Muscle layer of duodenum (tissue), 2 donors: ENCODE measurements at regions not wholly inside any gene's neighbourhood (a gene's known extent, or its start where the extent isn't known, plus 50 kb on each side); places are given as distances from the start of the nearest gene placed in this dataset.
"Not testable (repeated sequence)": the region's sequence is repeated elsewhere in the genome, so short reads cannot be mapped to it uniquely, and the experiment has no call there.

Experiments used
- H3K27ac ChIP-seq: one replicate; pipeline ENCODE4 v1.7.0; 2013; ENCODE audit warnings: mild to moderate bottlenecking, low read length
- H3K27me3 ChIP-seq: one replicate; pipeline ENCODE4 v1.7.0; 2013; ENCODE audit warnings: low read depth, mild to moderate bottlenecking, control low read depth, low read length
- H3K36me3 ChIP-seq, 2 donors: one replicate each; pipeline ENCODE4 v1.7.0; 2013; ENCODE audit warnings: low read length in 2 of 2, control low read depth in 1 of 2, mild to moderate bottlenecking in 1 of 2; ENCODE audit not compliant: insufficient read depth in 2 of 2, control insufficient read depth in 1 of 2
- H3K4me1 ChIP-seq, 2 donors: one replicate each; pipeline ENCODE4 v1.7.0; 2013; ENCODE audit warnings: low read length in 2 of 2, mild to moderate bottlenecking in 2 of 2, control low read depth in 1 of 2, moderate library complexity in 1 of 2; ENCODE audit not compliant: insufficient read depth in 2 of 2, control insufficient read depth in 1 of 2
- H3K4me3 ChIP-seq, 2 donors: one replicate each; pipeline ENCODE4 v1.7.0; 2013; ENCODE audit warnings: low read length in 2 of 2, low read depth in 1 of 2, mild to moderate bottlenecking in 1 of 2
- H3K9me3 ChIP-seq, 2 donors: one replicate each; pipeline ENCODE4 v1.7.0; 2013; ENCODE audit warnings: low read length in 2 of 2, control low read depth in 1 of 2, mild to moderate bottlenecking in 1 of 2; ENCODE audit not compliant: control insufficient read depth in 1 of 2
- donor health status: healthy.

DNA sequence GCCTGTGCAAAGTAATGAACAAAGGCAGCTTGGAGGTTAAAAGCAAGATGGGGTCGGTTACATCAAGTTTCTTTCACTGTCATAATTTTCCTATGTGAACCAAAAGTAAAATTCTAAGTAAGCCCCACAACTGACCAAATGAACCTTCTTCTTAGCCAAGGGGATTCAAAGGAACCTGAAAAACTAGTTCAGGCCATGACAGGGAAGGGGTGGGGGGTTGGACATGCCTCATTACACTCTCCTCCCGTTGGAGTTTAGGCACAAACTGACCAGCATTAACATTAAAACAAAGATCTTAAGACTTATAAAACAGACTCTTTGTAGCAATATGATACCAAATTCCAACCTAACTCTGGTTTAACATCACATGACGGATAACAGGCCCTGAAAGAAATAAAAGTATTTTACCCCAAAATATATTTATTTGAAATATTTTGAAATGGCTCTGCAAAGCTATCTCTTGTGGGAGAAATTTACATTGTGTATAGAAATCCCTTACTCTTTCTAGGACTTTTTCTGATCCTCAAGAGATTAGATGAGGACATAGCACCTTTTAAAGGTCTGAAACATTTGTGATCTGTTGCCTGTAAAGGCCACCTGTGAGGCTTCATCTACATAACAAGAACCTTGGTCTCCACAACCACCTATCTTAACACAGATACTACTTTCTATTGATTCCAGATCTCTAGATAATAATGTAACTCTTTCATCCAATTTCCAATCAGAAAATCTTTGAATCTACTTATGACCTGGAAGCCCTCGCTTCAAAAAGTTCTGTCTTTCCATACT, 1829.0 kb upstream of the MIR17HG start:
- H3K4me3 ChIP-seq = no peak overlapping the region
- H3K27ac ChIP-seq = no peak overlapping the region

DNA sequence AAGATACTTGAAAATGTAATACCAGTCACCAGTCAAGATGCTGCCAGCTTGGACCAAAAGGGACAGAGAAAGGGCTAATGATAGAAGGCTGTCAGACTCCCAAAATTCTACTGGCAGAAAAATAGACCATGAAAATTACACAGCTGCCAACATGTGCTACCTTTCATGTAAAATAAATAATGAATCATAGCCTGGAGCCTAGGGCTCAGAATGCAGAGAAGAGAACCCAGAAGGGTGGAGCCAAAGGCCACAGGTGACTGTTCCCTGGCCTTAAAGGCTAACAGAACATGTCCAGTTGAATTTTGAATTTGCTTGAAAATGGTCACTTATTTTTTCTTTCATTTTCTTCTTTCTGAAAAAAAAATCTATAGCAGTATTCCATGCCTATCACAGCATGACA, 1827.0 kb upstream of the MIR17HG start:
- no peak overlapping the region for H3K4me3 ChIP-seq
- H3K27ac ChIP-seq = no peak overlapping the region
- no peaks in the 10 kb centered on the region for H3K9me3 ChIP-seq
- no peaks in the 10 kb centered on the region for H3K36me3 ChIP-seq
- no peaks in the 10 kb centered on the region for H3K27me3 ChIP-seq
- H3K4me1 ChIP-seq = no peaks in the 10 kb centered on the region

More for the DNA sequence above, 1829.0 kb upstream of the MIR17HG start:
- no peaks in the 10 kb centered on the region for H3K36me3 ChIP-seq
- no peaks in the 10 kb centered on the region for H3K4me1 ChIP-seq
- H3K9me3 ChIP-seq = no peaks in the 10 kb centered on the region
- H3K27me3 ChIP-seq = no peaks in the 10 kb centered on the region

DNA sequence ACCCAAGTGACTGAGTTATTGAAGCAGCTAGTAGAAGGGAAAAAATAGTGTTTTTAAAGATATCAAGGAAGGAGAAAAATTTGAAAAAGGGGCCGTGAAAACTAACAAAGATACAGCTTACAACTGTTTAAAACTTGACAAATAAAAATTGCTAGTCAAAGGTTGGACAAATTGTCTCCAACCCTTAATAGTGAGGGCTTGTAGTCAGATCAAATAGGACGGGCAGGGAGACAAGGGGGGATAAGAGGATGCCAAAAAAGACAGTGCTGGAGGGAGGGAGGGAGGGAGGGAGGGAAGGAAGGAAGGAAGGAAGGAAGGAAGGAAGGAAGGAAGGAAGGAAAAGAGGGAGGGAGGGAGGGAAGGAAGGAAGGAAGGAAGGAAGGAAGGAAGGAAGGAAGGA, 1825.8 kb upstream of the MIR17HG start:
- not testable (repeated sequence) for H3K4me1 ChIP-seq, H3K27ac ChIP-seq, H3K4me3 ChIP-seq, H3K9me3 ChIP-seq, H3K27me3 ChIP-seq, H3K36me3 ChIP-seq

DNA sequence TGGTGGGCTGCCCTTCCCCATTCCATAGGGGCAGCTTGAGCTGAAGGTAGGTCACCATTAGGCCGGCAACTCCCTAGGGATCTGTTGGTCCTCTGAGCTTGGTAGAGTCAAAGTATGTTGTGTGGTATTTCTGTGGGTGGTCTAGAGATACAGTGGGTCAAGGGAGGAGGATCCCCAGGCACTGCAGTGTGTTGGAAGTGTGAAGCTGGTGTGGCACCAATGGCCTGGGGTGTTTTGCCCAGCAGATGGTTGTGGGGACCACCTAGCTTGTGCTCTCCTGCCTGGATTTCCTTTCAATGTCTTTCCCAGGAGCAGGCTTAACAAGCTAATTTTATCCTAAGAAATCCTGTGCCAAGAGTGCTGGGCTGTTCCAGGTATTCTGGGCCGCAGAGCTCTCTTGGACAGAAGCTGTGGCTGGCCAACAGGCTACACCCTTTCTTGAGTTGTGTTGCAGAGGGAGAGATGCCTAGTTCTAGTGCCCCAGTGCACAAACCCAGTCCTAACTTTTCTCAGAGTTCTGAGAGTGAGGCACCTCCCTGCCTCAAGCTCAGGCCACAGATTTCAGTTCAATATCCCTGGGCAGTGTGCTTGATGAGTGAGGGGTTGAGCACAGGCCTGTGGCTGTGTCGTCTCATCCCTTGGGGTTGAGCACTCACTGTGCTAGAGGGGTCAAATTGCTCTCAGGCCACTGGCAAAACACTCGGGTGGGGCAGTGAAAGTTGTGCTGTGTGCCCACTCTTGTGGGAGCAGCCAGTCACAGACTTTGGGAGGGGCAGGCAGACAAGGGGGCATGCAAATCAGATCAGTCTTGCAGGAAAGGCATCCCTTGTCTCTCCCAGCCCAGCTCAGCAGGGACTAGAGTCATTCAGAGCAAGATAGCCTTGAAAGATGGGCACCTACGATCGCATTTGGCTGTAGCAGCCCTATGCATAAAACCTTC, 1806.1 kb upstream of the MIR17HG start:
- no peaks in the 10 kb centered on the region for H3K4me1 ChIP-seq
- no peak overlapping the region for H3K4me3 ChIP-seq
- no peak overlapping the region for H3K27ac ChIP-seq
- H3K36me3 ChIP-seq = no peaks in the 10 kb centered on the region
- no peaks in the 10 kb centered on the region for H3K9me3 ChIP-seq
- H3K27me3 ChIP-seq = no peaks in the 10 kb centered on the region

DNA sequence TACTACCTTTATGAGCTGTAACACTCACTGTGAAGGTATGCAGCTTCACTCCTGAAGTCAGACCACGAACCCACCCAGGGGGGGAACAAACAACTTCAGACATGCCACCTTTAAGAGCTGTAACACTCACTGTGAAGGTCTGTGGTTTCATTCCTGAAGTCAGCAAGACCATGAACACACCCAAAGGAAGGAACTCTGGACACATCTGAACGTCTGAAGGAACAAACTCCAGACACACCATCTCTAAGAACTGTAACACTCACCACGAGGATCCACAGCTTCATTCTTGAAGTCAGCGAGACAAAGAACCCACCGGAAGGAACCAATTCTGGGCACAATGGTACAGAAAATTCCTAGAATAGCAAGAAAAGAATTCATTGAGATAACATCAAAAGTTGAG, 1796.5 kb upstream of the MIR17HG start:
- Histone ChIP-seq H3K9me3 (no peaks in the 10 kb centered on the region), H3K36me3 (no peaks in the 10 kb centered on the region), H3K4me3 (no peak overlapping the region), H3K27ac (no peak overlapping the region), H3K4me1 (no peaks in the 10 kb centered on the region), H3K27me3 (no peaks in the 10 kb centered on the region)

DNA sequence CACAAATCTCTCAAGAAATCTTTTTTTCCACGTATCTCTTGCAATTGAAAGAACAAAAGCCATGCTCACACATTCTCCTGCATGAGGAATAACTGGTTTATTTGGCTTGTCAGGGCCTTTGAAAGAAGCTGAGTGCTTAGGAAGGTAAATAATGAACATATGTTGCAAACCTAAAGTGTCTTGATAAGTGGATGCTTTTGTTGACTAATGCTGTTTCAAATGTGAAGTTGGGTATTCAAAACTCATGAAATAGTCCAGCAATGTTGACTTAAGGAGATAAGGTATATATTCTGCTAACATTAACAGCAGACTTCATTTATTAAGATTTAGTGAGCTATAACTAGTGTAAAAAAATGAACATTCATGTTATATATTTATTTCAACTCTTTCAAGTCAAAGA, 1792.7 kb upstream of the MIR17HG start:
- H3K9me3 ChIP-seq = no peaks in the 10 kb centered on the region
- H3K4me1 ChIP-seq = no peaks in the 10 kb centered on the region
- H3K27me3 ChIP-seq = no peaks in the 10 kb centered on the region
- no peaks in the 10 kb centered on the region for H3K36me3 ChIP-seq
- no peak overlapping the region for H3K4me3 ChIP-seq
- no peak overlapping the region for H3K27ac ChIP-seq

DNA sequence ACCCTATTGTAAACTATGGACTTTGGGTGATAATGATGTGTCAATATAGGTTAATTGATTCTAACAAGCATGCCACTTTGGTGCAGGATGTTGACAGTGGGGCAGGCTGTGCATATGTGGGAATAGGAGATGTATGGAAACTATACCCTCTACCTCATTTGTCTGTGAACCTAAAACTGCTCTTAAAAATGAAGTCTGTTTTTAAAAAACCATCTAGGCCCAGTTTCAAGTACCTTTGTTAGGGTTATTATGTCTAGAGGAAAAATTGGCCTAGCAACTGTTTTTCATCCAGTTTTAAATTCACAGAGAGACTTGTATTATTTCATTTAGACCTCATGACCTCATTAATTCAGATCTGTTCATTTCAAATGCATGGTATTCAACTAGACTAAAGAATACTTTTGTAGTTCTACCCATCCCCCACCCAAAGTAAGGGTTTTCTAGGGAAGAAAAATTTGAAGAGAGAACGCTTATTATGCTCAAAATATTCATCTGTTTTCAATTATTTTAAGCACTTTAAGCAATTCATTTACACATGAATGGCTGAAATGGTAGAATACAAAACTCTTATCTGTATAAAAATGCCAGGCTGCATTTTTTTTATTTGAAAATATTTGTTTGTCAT, 1781.9 kb upstream of the MIR17HG start:
- no peaks in the 10 kb centered on the region for H3K9me3 ChIP-seq
- H3K27me3 ChIP-seq = no peaks in the 10 kb centered on the region
- H3K4me1 ChIP-seq = no peaks in the 10 kb centered on the region
- no peak overlapping the region for H3K4me3 ChIP-seq
- H3K36me3 ChIP-seq = no peaks in the 10 kb centered on the region
- H3K27ac ChIP-seq = no peak overlapping the region

DNA sequence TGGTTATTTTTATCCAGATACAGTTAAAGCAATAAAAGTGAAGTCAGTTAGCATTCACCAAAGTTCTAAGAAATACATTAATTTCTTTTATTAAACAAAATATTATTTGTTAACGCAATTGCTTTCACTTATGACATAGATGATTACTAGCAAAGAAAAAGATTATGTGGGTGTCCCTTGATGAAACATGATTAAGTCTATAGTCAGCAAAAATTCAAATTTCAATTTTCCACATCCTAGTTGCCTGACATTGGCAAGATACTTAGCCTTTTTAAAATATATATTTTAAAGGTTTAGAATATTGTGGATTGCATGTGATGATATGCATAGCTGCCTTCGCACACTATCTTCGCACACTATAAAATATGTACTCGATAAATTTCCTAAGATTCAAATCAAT, 1780.5 kb upstream of the MIR17HG start:
- no peaks in the 10 kb centered on the region for H3K9me3 ChIP-seq
- no peak overlapping the region for H3K27ac ChIP-seq
- H3K4me1 ChIP-seq = no peaks in the 10 kb centered on the region
- H3K4me3 ChIP-seq = no peak overlapping the region
- H3K36me3 ChIP-seq = no peaks in the 10 kb centered on the region
- no peaks in the 10 kb centered on the region for H3K27me3 ChIP-seq

DNA sequence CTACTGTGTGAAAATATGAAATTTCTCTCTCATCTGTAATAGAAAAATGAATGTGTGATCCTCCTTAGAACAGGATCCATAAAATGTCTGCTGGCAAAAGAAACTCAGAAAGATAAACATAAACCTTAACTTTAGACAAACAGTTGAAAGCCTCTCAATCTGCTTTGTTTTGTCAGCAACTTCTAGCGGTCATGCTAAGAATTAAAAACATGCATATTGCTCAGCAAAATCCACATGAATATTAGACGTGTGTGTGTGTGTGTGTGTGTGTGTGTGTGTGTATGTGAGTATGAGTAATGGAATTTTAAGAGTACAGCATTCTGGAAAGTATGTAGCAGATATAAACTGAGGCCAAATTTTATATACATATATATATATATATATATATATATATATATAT, 1779.2 kb upstream of the MIR17HG start:
- no peak overlapping the region for H3K27ac ChIP-seq
- no peaks in the 10 kb centered on the region for H3K36me3 ChIP-seq
- H3K4me3 ChIP-seq = no peak overlapping the region
- no peaks in the 10 kb centered on the region for H3K27me3 ChIP-seq
- H3K9me3 ChIP-seq = no peaks in the 10 kb centered on the region
- H3K4me1 ChIP-seq = no peaks in the 10 kb centered on the region

DNA sequence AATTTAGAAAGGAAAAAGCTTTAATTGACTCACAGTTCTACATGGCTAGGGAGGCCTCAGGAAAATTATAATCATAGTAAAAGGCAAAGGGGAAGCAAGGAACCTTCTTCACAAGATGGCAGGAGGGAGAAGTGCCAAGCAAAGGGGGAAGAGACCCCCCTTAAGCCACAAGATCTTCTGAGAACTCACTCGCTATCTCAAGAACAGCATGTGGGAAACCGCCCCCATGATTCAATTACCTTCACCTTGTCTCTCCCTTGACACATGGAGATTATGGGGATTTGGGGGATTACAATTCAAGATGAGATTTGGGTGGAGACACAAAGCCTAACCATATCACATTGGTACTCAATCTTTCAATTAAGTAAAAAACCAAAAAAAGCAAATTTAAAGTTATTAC, 1778.7 kb upstream of the MIR17HG start:
- H3K27ac ChIP-seq = no peak overlapping the region
- no peaks in the 10 kb centered on the region for H3K27me3 ChIP-seq
- H3K9me3 ChIP-seq = no peaks in the 10 kb centered on the region
- H3K36me3 ChIP-seq = no peaks in the 10 kb centered on the region
- H3K4me3 ChIP-seq = no peak overlapping the region
- H3K4me1 ChIP-seq = no peaks in the 10 kb centered on the region

DNA sequence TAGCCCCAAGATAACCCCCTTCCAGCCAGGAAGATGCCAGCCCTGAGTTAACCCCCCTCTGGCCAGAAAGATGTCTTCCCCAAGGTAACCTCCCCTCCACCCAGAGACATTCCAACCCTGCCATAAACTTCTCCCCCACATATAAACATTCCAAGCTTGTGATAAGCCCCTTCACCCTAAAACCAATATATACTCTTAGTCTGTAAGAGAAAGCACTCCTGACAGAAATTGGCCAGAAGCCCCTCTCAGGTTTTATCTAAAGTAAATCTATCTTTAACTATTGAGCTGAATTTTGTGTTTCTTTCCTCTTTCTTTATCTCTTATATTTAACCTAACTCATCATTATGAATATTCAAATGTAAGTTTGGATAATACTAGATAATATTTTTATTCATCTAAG, 1775.8 kb upstream of the MIR17HG start:
- no peaks in the 10 kb centered on the region for H3K4me1 ChIP-seq
- H3K27me3 ChIP-seq = no peaks in the 10 kb centered on the region
- no peak overlapping the region for H3K4me3 ChIP-seq

More for the DNA sequence above, 1775.8 kb upstream of the MIR17HG start:
- Histone ChIP-seq H3K9me3 (no peaks in the 10 kb centered on the region), H3K27ac (no peak overlapping the region), H3K36me3 (no peaks in the 10 kb centered on the region)
